Bone marrow (tissue), 2 donors: ENCODE measurements at regions not wholly inside any gene's neighbourhood (a gene's known extent, or its start where the extent isn't known, plus 50 kb on each side); places are given as distances from the start of the nearest gene placed in this dataset.

Experiments
- DNase-seq, 2 donors: peaks; one replicate each; lab custom pipeline; 2025; lab: John Stamatoyannopoulos, UW

GRCh38 chr12:58139894-58140293 lies 198.5 kb downstream of the ATP23 start:
- DNase-seq, result no peak

GRCh38 chr12:58140395-58140794 lies 199.0 kb downstream of the ATP23 start:
- DNase-seq, result no peak

GRCh38 chr12:58142991-58143390 lies 201.6 kb downstream of the ATP23 start:
- no peak for DNase-seq

- DNase-seq, result no peak
Observed at GRCh38 chr12:58143498-58143995, 202.2 kb downstream of the ATP23 start.

DNA sequence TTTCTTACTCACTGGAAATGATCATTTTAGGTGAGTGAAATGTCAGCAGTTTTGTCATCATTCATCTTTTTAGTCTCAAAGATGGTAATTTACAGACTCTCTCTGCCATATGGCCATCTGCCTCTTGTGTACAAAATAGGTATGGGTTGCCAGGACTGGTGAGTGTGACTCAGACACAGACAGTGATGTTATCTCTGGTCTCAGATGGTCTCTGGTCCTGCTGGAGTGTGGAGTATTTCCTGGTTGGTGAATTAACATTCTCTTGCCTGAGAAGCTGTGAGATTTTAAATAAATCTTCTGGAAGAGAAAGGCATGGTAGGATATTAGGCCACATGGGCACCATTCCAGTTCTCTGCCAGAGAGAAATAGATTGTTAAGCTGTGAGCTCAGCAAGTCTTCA lies 207.0 kb downstream of the ATP23 start:
- DNase-seq, result peak in 1 of 2 donors; percentile 1

- DNase-seq, result no peak
Observed at GRCh38 chr12:58148976-58149375, 207.6 kb downstream of the ATP23 start.

GRCh38 chr12:58154359-58154758 lies 213.0 kb downstream of the ATP23 start:
- DNase-seq, result no peak

- no peak for DNase-seq
Observed at GRCh38 chr12:58156697-58157096, 215.3 kb downstream of the ATP23 start.

DNA sequence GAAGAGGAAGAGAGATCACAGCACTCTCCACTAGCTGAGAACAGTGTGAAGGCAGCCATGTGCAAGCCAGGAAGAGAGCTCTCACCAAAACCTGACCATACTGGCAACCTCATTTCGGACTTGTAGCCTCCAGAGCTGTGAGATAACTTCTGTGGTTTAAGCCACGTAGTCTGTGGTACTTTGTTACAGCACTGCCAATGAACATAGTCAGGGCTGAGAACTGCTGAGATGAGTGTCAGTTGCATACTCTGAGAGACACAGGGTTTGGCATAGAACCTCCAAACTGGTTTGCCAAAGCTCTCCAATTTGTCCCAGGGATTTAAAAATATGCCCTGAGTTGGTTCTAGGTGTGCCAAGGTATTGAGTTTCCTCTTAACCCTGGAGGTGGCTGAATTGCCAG lies 218.6 kb downstream of the ATP23 start:
- no peak for DNase-seq

- no peak for DNase-seq
Observed at GRCh38 chr12:58161773-58162172, 220.4 kb downstream of the ATP23 start.

DNA sequence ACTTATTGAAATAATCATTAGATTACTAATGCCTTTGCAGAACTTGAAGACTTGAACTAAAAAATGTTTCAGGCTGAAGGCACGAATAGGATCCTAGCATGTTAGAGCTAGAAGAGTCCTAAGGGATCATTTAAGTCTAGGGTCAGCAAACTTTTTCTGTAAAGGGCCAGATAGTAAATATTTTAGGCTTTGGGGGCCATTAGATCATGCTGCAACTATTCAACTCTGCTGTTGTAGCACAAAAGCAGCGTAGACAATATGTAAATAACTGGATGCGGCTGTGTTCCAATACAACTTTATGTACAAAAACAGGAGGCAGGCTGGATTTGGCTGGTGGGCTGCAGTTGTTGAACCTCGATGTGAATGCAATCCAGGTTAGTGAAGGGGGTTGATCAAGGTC lies 221.7 kb downstream of the ATP23 start:
- no peak for DNase-seq

DNA sequence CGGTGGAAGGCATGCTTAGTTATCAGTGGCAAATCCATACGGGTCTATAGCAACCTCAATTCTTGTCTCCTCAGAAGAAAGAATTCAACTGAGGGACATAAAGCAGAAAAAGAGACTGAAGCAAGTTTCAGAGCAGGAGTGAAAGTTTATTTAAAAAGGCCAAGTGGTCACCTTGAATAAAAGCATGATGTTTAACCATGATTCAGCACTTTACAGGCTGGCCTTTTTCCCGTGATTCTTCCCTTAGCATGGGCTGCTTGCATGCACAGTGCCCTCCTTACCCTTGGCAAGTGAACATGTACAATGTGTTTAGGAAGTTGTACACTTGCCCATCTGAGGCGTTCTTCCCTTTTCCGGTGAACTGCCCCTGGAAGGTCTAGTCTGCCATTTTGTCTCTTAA lies 225.3 kb downstream of the ATP23 start:
- DNase-seq, result no peak

DNA sequence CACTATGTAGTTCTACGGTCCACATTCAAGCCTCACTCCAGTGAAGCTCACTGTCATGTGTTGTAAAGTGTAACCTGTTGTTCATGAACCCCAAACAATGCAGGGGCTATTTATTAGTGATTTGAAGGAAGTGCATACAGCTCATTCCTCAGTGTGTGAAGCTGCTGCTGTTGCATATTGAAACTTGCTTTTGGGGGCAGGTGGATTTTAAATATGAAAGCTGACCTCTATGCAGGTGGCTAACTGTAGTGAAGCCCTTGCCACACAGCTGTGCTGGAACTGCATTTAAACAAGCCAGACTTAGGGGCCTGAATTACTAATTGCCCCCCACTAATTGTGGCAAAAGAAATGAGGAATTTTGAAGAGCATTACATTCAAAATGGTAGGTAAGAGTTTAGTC lies 226.3 kb downstream of the ATP23 start:
- no peak for DNase-seq

DNA sequence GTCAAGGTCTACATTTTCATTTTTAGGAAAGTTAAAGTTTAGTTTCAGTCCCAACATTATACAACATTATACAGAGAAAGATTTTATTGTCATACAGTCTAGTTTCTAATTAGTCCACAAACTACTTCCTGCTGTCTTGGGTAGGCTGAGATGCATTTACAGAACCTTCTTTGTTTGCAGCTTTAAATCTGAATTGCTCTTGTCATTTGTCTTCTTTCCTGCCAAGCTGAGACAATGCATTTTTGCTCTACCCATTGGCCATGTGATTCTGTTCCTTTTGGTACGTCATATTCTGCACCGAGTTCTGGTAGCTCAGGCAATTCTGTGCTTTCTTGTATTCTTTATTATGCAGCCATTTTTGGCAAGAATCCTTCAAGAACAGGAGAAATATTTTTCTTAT lies 228.5 kb downstream of the ATP23 start:
- no peak for DNase-seq

- no peak for DNase-seq
Observed at GRCh38 chr12:58171914-58172313, 230.5 kb downstream of the ATP23 start.

DNA sequence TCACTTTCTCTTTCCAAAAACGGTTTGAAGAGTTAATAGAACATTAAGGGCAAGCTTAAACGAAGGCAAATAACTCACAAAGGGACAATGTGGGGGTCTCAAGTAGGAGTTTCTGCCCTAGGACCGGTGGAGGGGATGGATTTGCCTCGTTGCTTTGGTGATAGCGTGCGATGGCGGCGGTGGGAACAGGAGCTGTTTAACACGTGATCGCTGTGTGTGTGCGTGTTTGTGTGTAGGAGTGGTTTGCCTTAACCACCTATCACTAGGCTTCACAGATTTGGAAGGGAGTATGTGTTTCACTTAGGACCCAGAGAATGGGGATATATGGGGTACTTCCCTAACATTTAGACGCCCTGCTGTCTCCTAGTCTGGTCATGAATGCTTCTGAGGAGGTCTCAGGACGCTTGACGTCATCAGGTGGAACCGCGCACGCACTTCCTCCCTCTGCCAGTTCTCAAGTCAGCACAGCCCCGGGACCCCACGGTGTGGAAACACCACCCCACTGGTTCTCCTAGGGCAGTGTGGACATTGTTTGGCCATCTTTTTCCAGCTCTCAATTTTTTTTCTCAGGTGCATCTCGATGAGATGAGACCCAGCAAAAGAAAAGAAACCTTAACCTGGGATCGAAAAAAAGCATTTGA lies 231.2 kb downstream of the ATP23 start:
- DNase-seq, result no peak

- no peak for DNase-seq
Observed at GRCh38 chr12:58174316-58174715, 232.9 kb downstream of the ATP23 start.

GRCh38 chr12:58176296-58176869 lies 235.0 kb downstream of the ATP23 start:
- DNase-seq, result peak in 1 of 2 donors; percentile 2

- DNase-seq, result no peak
Observed at GRCh38 chr12:58177366-58177765, 236.0 kb downstream of the ATP23 start.

DNA sequence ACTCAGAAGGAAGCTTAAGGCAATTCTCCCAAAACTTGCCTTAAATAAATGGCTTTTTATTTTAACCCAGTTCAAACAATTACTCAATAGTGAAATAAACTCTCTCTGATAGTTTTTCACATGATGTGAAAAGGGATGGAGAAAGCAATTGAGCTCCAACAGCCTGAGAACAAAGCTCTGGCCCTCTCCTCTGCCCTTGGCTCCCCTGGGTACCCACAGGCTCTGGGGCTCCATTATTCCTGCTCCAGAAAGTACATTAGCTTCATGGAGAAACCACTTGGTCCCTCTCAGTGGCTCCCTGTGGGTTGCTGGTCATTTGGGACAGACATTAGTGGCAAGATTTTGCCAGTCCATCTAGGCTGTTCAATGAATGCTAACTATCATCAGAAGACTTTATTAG lies 242.8 kb downstream of the ATP23 start:
- DNase-seq, result no peak

DNA sequence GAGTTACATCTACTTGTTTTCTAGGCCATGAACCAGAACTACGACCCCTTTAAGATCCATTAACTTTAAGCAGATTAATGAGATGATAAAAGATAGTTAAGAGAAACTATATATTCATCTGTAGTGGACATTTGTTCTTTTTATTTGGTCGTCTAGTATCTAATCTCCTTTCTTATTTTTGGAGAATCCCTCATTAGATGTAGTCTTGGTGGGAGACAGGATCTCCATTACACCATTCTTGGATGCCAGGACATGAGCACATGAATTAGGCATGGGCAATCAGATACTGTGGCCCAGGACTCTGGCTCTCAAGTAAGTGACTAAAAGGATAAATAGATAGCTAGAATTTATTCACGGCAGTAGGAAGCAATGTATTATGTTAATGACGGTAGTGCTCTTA lies 245.0 kb downstream of the ATP23 start:
- DNase-seq, result no peak

GRCh38 chr12:58186914-58187313 lies 245.5 kb downstream of the ATP23 start:
- DNase-seq, result no peak

GRCh38 chr12:58189030-58189429 lies 247.7 kb downstream of the ATP23 start:
- no peak for DNase-seq

GRCh38 chr12:58189893-58190292 lies 248.5 kb downstream of the ATP23 start:
- DNase-seq, result no peak
